Breast epithelium (tissue), 4 donors: ENCODE measurements at regions not wholly inside any gene's neighbourhood (a gene's known extent, or its start where the extent isn't known, plus 50 kb on each side); places are given as distances from the start of the nearest gene placed in this dataset.

Experiments
- DNase-seq, 2 donors: peaks; one replicate each; pipeline ENCODE4 v3.0.0-alpha.2; 2019; ENCODE audit warnings: low spot score in 2 of 2
- H3K27ac ChIP-seq, 2 donors: fragments of 200-600 bp; sonication (generic) in 1 of 2; one replicate each; pipeline ENCODE4 v1.5.1; 2016 to 2019; ENCODE audit warnings: mild to moderate bottlenecking in 1 of 2
- H3K27me3 ChIP-seq, 2 donors: fragments of 200-600 bp; sonication (generic) in 1 of 2; one replicate each; pipeline versions ENCODE4 v1.5.1 to v1.6.0; 2017 to 2019; ENCODE audit warnings: control low read depth in 1 of 2, mild to moderate bottlenecking in 1 of 2
- H3K36me3 ChIP-seq: fragments of 200-600 bp; one replicate; pipeline ENCODE4 v1.5.1; 2019
- H3K4me1 ChIP-seq, 2 donors: fragments of 200-600 bp; sonication (generic); one replicate each; pipeline ENCODE4 v1.5.1; 2016 to 2019; ENCODE audit warnings: control low read depth in 1 of 2
- H3K4me3 ChIP-seq, 3 donors: fragments of 200-600 bp; sonication (generic); 1 replicate in 2 of 3; 2 replicates in 1 of 3; pipeline ENCODE4 v1.5.1; 2016 to 2019; ENCODE audit warnings: mild to moderate bottlenecking in 3 of 3, moderate library complexity in 2 of 3
- H3K9me3 ChIP-seq, 2 donors: fragments of 200-600 bp; sonication (generic) in 1 of 2; one replicate each; pipeline ENCODE4 v1.5.1; 2016 to 2019; ENCODE audit warnings: control low read depth in 1 of 2
- POLR2A ChIP-seq: fragments of 450-650 bp; IDR thresholded peaks from one replicate; pipeline ENCODE4 v1.6.1; 2016; ENCODE audit warnings: antibody characterized with exemption, mild to moderate bottlenecking, moderate library complexity
- POLR2AphosphoS5 ChIP-seq, 3 donors: sonication (generic); formaldehyde crosslinking; IDR thresholded peaks; one replicate each; pipeline ENCODE4 v1.6.1; 2017; ENCODE audit warnings: antibody characterized with exemption in 3 of 3
- intact Hi-C: fragments of 100-400 bp; cut with DNase I; formaldehyde crosslinking; loops from one replicate; pipeline ENCODE4 v1.15.1; 2023; ENCODE audit warnings: low total_unique reads
- TF ChIP-seq, protein P1 (sequence below), 3 donors: fragments of 450-650 bp; IDR thresholded peaks; one replicate each; pipeline ENCODE4 v1.5.1; 2016 to 2017; ENCODE audit warnings: antibody characterized with exemption in 3 of 3, mild to moderate bottlenecking in 3 of 3, moderate library complexity in 3 of 3

GRCh38 chr18:30920757-30921156 is 121.8 kb downstream of the DSC3 start:
- intact Hi-C loops = no loop called here
- DNase-seq = no peak
- H3K4me1 ChIP-seq = no peaks in the 10 kb centered on the region
- TF ChIP-seq POLR2A = no peak
- no peak for TF ChIP-seq POLR2AphosphoS5 (IDR thresholded peaks at IDR 0.05)
- TF ChIP-seq, protein P1, sequence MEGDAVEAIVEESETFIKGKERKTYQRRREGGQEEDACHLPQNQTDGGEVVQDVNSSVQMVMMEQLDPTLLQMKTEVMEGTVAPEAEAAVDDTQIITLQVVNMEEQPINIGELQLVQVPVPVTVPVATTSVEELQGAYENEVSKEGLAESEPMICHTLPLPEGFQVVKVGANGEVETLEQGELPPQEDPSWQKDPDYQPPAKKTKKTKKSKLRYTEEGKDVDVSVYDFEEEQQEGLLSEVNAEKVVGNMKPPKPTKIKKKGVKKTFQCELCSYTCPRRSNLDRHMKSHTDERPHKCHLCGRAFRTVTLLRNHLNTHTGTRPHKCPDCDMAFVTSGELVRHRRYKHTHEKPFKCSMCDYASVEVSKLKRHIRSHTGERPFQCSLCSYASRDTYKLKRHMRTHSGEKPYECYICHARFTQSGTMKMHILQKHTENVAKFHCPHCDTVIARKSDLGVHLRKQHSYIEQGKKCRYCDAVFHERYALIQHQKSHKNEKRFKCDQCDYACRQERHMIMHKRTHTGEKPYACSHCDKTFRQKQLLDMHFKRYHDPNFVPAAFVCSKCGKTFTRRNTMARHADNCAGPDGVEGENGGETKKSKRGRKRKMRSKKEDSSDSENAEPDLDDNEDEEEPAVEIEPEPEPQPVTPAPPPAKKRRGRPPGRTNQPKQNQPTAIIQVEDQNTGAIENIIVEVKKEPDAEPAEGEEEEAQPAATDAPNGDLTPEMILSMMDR (IDR thresholded peaks at IDR 0.05) = no peak
- H3K27me3 ChIP-seq = no peaks in the 10 kb centered on the region
- no peaks in the 10 kb centered on the region for H3K36me3 ChIP-seq
- no peak overlapping the region for H3K27ac ChIP-seq
- H3K4me3 ChIP-seq = no peak overlapping the region
- no peaks in the 10 kb centered on the region for H3K9me3 ChIP-seq

GRCh38 chr18:30920351-30920750 is 122.2 kb downstream of the DSC3 start:
- intact Hi-C loops = no loop called here
- TF ChIP-seq POLR2AphosphoS5 (IDR thresholded peaks at IDR 0.05) = no peak
- no peaks in the 10 kb centered on the region for H3K9me3 ChIP-seq
- H3K27ac ChIP-seq = no peak overlapping the region
- H3K36me3 ChIP-seq = no peaks in the 10 kb centered on the region
- H3K4me3 ChIP-seq = no peak overlapping the region
- no peaks in the 10 kb centered on the region for H3K4me1 ChIP-seq
- H3K27me3 ChIP-seq = no peaks in the 10 kb centered on the region
- DNase-seq = no peak

- H3K36me3 ChIP-seq = no peaks in the 10 kb centered on the region
- H3K27me3 ChIP-seq = no peaks in the 10 kb centered on the region
- TF ChIP-seq POLR2A (no peak), POLR2AphosphoS5 (IDR thresholded peaks at IDR 0.05) (no peak)
- TF ChIP-seq, protein P1 (IDR thresholded peaks at IDR 0.05) = no peak
- no peak overlapping the region for H3K4me3 ChIP-seq
- H3K4me1 ChIP-seq = no peaks in the 10 kb centered on the region
- no peak overlapping the region for H3K27ac ChIP-seq
- no peaks in the 10 kb centered on the region for H3K9me3 ChIP-seq
- intact Hi-C loops = no loop called here
- no peak for DNase-seq
Observed at GRCh38 chr18:30917651-30918050, 124.9 kb downstream of the DSC3 start.

- intact Hi-C loops = no loop called here
- Histone ChIP-seq H3K36me3 (no peaks in the 10 kb centered on the region), H3K4me1 (no peaks in the 10 kb centered on the region), H3K4me3 (no peak overlapping the region), H3K27me3 (no peaks in the 10 kb centered on the region), H3K27ac (no peak overlapping the region), H3K9me3 (no peaks in the 10 kb centered on the region)
- DNase-seq = no peak
- TF ChIP-seq, protein P1 (IDR thresholded peaks at IDR 0.05) = no peak
- TF ChIP-seq POLR2AphosphoS5 (IDR thresholded peaks at IDR 0.05) (no peak), POLR2A (no peak)
Observed at GRCh38 chr18:30915336-30915988, 127.1 kb downstream of the DSC3 start.

GRCh38 chr18:30908381-30908780 is 134.2 kb downstream of the DSC3 start:
- Histone ChIP-seq H3K4me1 (no peaks in the 10 kb centered on the region), H3K27ac (no peak overlapping the region), H3K9me3 (no peaks in the 10 kb centered on the region), H3K36me3 (no peaks in the 10 kb centered on the region), H3K4me3 (no peak overlapping the region), H3K27me3 (no peaks in the 10 kb centered on the region)
- DNase-seq = no peak
- TF ChIP-seq POLR2A (no peak), POLR2AphosphoS5 (IDR thresholded peaks at IDR 0.05) (no peak)
- TF ChIP-seq, protein P1 (IDR thresholded peaks at IDR 0.05) = no peak
- intact Hi-C loops = no loop called here

GRCh38 chr18:30903566-30903965 is 139.0 kb downstream of the DSC3 start:
- Histone ChIP-seq H3K4me1 (no peaks in the 10 kb centered on the region), H3K36me3 (no peaks in the 10 kb centered on the region), H3K9me3 (no peaks in the 10 kb centered on the region), H3K4me3 (no peak overlapping the region), H3K27me3 (no peaks in the 10 kb centered on the region), H3K27ac (no peak overlapping the region)
- intact Hi-C loops = no loop called here
- TF ChIP-seq POLR2AphosphoS5 (IDR thresholded peaks at IDR 0.05) (no peak), POLR2A (no peak)
- TF ChIP-seq, protein P1 (IDR thresholded peaks at IDR 0.05) = no peak
- DNase-seq = no peak
